HepG2 (cell line): ENCODE measurements at regions not wholly inside any gene's neighbourhood (a gene's known extent, or its start where the extent isn't known, plus 50 kb on each side); places are given as distances from the start of the nearest gene placed in this dataset.

Experiments
- ETV5 ChIP-seq: IDR thresholded peaks from 2 replicates; pipeline ENCODE4 v1.6.1; 2018; ENCODE audit warnings: missing biosample characterization, missing genetic modification reagents, inconsistent platforms, borderline replicate concordance
- LCORL ChIP-seq, 2 experiments: fragments of 450-650 bp in 1 of 2; sonication (generic) in 1 of 2; formaldehyde crosslinking in 1 of 2; IDR thresholded peaks; 2 replicates each; pipeline versions ENCODE4 v1.5.0 to v1.6.1; 2017 to 2020; ENCODE audit warnings: antibody characterized with exemption in 1 of 2, missing genetic modification reagents in 1 of 2
- NFRKB ChIP-seq: fragments of 450-650 bp; IDR thresholded peaks from 2 replicates; pipeline ENCODE4 v1.6.1; 2017
- RAD21 ChIP-seq: fragments of 450-650 bp; formaldehyde crosslinking; IDR thresholded peaks from 2 replicates; pipeline ENCODE4 v1.5.0; 2020; ENCODE audit warnings: mild to moderate bottlenecking
- SP1 ChIP-seq, 2 experiments: fragments of 450-650 bp in 1 of 2; sonication (generic) in 1 of 2; formaldehyde crosslinking in 1 of 2; IDR thresholded peaks; 2 replicates each; pipeline versions ENCODE4 v1.4.0 to v1.6.1; 2016 to 2020; ENCODE audit warnings: missing genetic modification reagents in 1 of 2
- ZBTB33 ChIP-seq: sonication (generic); formaldehyde crosslinking; IDR thresholded peaks from 2 replicates; pipeline ENCODE4 v1.4.0; 2020; ENCODE audit warnings: missing genetic modification reagents
- ZNF276 ChIP-seq: sonication (generic); formaldehyde crosslinking; IDR thresholded peaks from 2 replicates; pipeline ENCODE4 v1.4.0; 2020; ENCODE audit warnings: mild to moderate bottlenecking, low read depth, missing genetic modification reagents
- ZNF569 ChIP-seq: sonication (generic); formaldehyde crosslinking; IDR thresholded peaks from 2 replicates; pipeline ENCODE4 v1.5.0; 2020; ENCODE audit warnings: mild to moderate bottlenecking, missing genetic modification reagents, moderate library complexity, borderline replicate concordance

GRCh38 chr3:24605511-24606028 lies 110.9 kb upstream of the THRB start:
- TF ChIP-seq LCORL (IDR thresholded peaks at IDR 0.05) (no peak), LCORL (CRISPR knock-in tag; IDR thresholded peaks at IDR 0.05) (no peak), ZBTB33 (no peak), NFRKB (no peak), ZNF276 (CRISPR knock-in tag) (no peak), RAD21 (CRISPR knock-in tag) (no peak), SP1 (IDR thresholded peaks at IDR 0.05) (no peak), SP1 (CRISPR knock-in tag; IDR thresholded peaks at IDR 0.05) (no peak), ETV5 (CRISPR knock-in tag) (no peak), ZNF569 (CRISPR knock-in tag) (no peak)
